Upper lobe of left lung (tissue), 6 donors: ENCODE measurements at regions not wholly inside any gene's neighbourhood (a gene's known extent, or its start where the extent isn't known, plus 50 kb on each side); places are given as distances from the start of the nearest gene placed in this dataset.

ENCODE experiments used
- ATAC-seq, 2 donors: fragments of 200-7000 bp; cut with Tn5 transposase; one replicate each; pipeline ENCODE4 v1.9.1; 2022; ENCODE audit warnings: mild to moderate bottlenecking in 2 of 2, moderate library complexity in 2 of 2; ENCODE audit not compliant: low FRiP score in 2 of 2
- DNase-seq, 2 donors: peaks; one replicate each; pipeline ENCODE4 v3.0.0-alpha.2; 2019 to 2020
- H3K27ac ChIP-seq, 4 donors: fragments of 200-600 bp; sonication (generic); one replicate each; pipeline ENCODE4 v1.5.1; 2016 to 2019
- H3K27me3 ChIP-seq, 4 donors: fragments of 200-600 bp; sonication (generic); one replicate each; pipeline ENCODE4 v1.5.1; 2017 to 2019
- H3K36me3 ChIP-seq, 4 donors: fragments of 200-600 bp; sonication (generic); one replicate each; pipeline ENCODE4 v1.5.1; 2016 to 2019
- H3K4me1 ChIP-seq, 4 donors: fragments of 200-600 bp; sonication (generic); one replicate each; pipeline ENCODE4 v1.5.1; 2018 to 2019
- H3K4me3 ChIP-seq, 4 donors: fragments of 200-600 bp; sonication (generic); one replicate each; pipeline ENCODE4 v1.5.1; 2017 to 2019; ENCODE audit warnings: mild to moderate bottlenecking in 2 of 4, moderate library complexity in 1 of 4
- H3K9me3 ChIP-seq, 4 donors: fragments of 200-600 bp; sonication (generic); one replicate each; pipeline ENCODE4 v1.5.1; 2018 to 2019
- CTCF ChIP-seq, 6 experiments: fragments of 450-650 bp in 4 of 6; fragments of 200-600 bp in 2 of 6; sonication (generic) in 2 of 6; IDR thresholded peaks; one replicate each; pipeline ENCODE4 v1.5.1; 2016 to 2019; ENCODE audit warnings: antibody characterized with exemption in 6 of 6
- EP300 ChIP-seq, 4 donors: sonication (generic); formaldehyde crosslinking; IDR thresholded peaks; one replicate each; pipeline ENCODE4 v1.5.1; 2017; ENCODE audit warnings: antibody characterized with exemption in 4 of 4, control low read depth in 2 of 4
- POLR2A ChIP-seq, 4 donors: fragments of 450-650 bp; IDR thresholded peaks; one replicate each; pipeline ENCODE4 v1.5.1; 2016 to 2017; ENCODE audit warnings: antibody characterized with exemption in 4 of 4, mild to moderate bottlenecking in 2 of 4
- POLR2AphosphoS5 ChIP-seq, 2 donors: sonication (generic); formaldehyde crosslinking; IDR thresholded peaks; one replicate each; pipeline ENCODE4 v1.5.1; 2017; ENCODE audit warnings: antibody characterized with exemption in 2 of 2
- WGBS, 2 donors: methylation state at CpG; one replicate each; pipeline ENCODE4 v1.1.5; 2017 to 2018; 5-methylcytosine and 5-hydroxymethylcytosine counted together
- donor health status: DM: no; HTN: no; CAD: no; lungs with moderate emphysema.
- donor health status: DM: no; HTN: yes; CAD: no; lungs with severe emphysema.

DNA sequence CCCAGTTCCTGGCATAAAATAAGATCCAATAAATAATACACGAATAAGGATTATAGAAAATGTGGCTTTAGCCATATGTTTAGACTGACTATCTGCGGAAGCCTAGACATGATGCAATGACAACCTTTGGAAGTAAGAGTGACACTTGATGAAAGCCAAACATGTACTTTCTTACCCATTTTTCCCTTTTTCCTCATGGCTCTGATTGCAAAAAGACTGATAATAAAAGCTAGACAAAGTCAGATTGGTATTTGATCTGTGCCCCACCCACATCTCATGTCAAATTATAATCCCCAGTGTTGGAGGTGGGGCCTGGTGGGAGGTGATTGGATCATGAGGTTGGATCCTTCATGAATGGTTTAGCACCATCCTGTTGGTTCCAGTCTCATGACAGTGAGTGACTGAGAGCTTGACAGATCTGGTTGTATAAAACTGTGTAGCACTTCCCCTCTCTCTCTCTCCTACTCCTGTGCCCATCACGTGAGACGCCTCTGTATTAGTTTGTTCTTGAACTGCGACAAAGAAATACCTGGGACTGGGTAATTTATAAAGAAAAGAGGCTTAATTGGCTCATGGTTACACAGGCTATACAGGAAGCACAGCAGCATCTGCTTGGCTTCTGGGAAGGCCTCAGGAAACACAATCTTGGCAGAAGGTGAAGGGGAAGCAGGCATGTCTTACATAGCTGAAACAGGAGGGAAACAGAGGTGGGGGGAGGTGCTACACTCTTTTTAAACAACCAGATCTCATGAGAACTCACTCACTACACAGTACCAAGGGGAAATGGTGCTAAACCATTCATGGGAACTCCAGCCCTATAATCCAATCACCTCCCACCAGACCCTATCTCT is 243.4 kb upstream of the PIK3R1 start:
- peak in 1 of 2 donors; percentile 31 for ATAC-seq
- H3K27me3 ChIP-seq, result no peaks in the 10 kb centered on the region
- 30 to 51% methylated on average over 5 of the region's 5 CpGs for WGBS, 2 donors
- H3K36me3 ChIP-seq, result no peaks in the 10 kb centered on the region
- peaks cover 18 to 24% (median 22%) of the 10 kb centered on the region in 4 donors for H3K4me1 ChIP-seq
- H3K4me3 ChIP-seq, result no peak overlapping the region
- DNase-seq, result peak in 1 of 2 donors; percentile 29
- H3K9me3 ChIP-seq, result no peaks in the 10 kb centered on the region
- no peak for TF ChIP-seq POLR2A (IDR thresholded peaks at IDR 0.05)
- peak in 1 of 2 donors; percentile 64 for TF ChIP-seq POLR2AphosphoS5 (IDR thresholded peaks at IDR 0.05)
- H3K27ac ChIP-seq, result peak overlapping the region; percentile 42 to 73 (median 64)

GRCh38 chr5:67971223-67971830 is 244.2 kb upstream of the PIK3R1 start:
- no peaks in the 10 kb centered on the region for H3K27me3 ChIP-seq
- peak overlapping the region; percentile 42 to 73 (median 64) for H3K27ac ChIP-seq
- peak in 1 of 2 donors; percentile 63 for TF ChIP-seq POLR2AphosphoS5 (IDR thresholded peaks at IDR 0.05)
- no peak for TF ChIP-seq POLR2A (IDR thresholded peaks at IDR 0.05)
- peak in 2 of 4 donors; percentile 41 to 81 for TF ChIP-seq EP300 (IDR thresholded peaks at IDR 0.05)
- TF ChIP-seq CTCF (IDR thresholded peaks at IDR 0.05), result no peak
- H3K4me3 ChIP-seq, result no peak overlapping the region
- H3K4me1 ChIP-seq, result peaks cover 18 to 20% (median 19%) of the 10 kb centered on the region in 4 donors
- no peaks in the 10 kb centered on the region for H3K36me3 ChIP-seq
- no peaks in the 10 kb centered on the region for H3K9me3 ChIP-seq
- DNase-seq (no peak), ATAC-seq (peak in 1 of 2 donors; percentile 89)
- WGBS, 2 donors, result 28 to 30% methylated on average over 4 of the region's 4 CpGs

GRCh38 chr5:67969631-67970030 is 245.9 kb upstream of the PIK3R1 start:
- H3K4me1 ChIP-seq, result peaks cover 18 to 20% (median 19%) of the 10 kb centered on the region in 4 donors
- no peaks in the 10 kb centered on the region for H3K36me3 ChIP-seq
- no peaks in the 10 kb centered on the region for H3K9me3 ChIP-seq
- ATAC-seq, result no peak
- 72 to 95% methylated on average over 2 of the region's 2 CpGs for WGBS, 2 donors
- H3K27me3 ChIP-seq, result no peaks in the 10 kb centered on the region
- H3K27ac ChIP-seq, result no peak overlapping the region
- no peak overlapping the region for H3K4me3 ChIP-seq
- DNase-seq, result no peak
- TF ChIP-seq CTCF (IDR thresholded peaks at IDR 0.05), result no peak
- TF ChIP-seq EP300 (IDR thresholded peaks at IDR 0.05), result no peak
- no peak for TF ChIP-seq POLR2AphosphoS5 (IDR thresholded peaks at IDR 0.05)
- no peak for TF ChIP-seq POLR2A (IDR thresholded peaks at IDR 0.05)

DNA sequence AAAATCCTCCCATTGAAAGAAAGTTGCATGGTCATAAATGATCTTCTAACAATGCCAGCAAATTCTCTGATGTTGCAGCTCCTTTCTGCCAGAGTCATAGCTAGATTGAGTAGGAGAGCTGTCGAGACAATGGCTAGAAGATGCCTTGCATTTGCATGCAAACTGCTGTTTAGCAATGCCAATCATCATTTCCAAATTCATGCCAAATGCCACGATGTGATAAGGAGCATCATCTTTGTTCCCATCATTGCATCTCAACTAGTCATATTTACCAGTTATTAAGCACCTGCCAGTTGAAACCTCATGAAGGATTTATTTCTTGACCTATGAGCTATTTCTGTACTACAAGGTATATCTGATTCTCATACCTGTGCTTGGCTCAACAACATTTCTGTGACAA is 246.4 kb upstream of the PIK3R1 start:
- no peak overlapping the region for H3K27ac ChIP-seq
- no peaks in the 10 kb centered on the region for H3K27me3 ChIP-seq
- H3K4me3 ChIP-seq, result no peak overlapping the region
- TF ChIP-seq POLR2AphosphoS5 (IDR thresholded peaks at IDR 0.05), result no peak
- no peak for TF ChIP-seq POLR2A (IDR thresholded peaks at IDR 0.05)
- TF ChIP-seq EP300 (IDR thresholded peaks at IDR 0.05), result no peak
- no peak for TF ChIP-seq CTCF (IDR thresholded peaks at IDR 0.05)
- H3K4me1 ChIP-seq, result peaks cover 18 to 20% (median 19%) of the 10 kb centered on the region in 4 donors
- ATAC-seq, result no peak
- 69 to 83% methylated on average over 2 of the region's 2 CpGs for WGBS, 2 donors
- H3K9me3 ChIP-seq, result no peaks in the 10 kb centered on the region
- H3K36me3 ChIP-seq, result no peaks in the 10 kb centered on the region
- DNase-seq, result no peak

GRCh38 chr5:67966712-67967111 is 248.8 kb upstream of the PIK3R1 start:
- 100% methylated on average over 1 of the region's 1 CpG for WGBS, 2 donors
- Histone ChIP-seq H3K4me1 (peaks cover 6 to 11% (median 9%) of the 10 kb centered on the region in 4 donors), H3K27ac (no peak overlapping the region), H3K9me3 (no peaks in the 10 kb centered on the region), H3K36me3 (no peaks in the 10 kb centered on the region), H3K4me3 (no peak overlapping the region), H3K27me3 (no peaks in the 10 kb centered on the region)
- TF ChIP-seq CTCF (IDR thresholded peaks at IDR 0.05) (no peak), POLR2AphosphoS5 (IDR thresholded peaks at IDR 0.05) (no peak), EP300 (IDR thresholded peaks at IDR 0.05) (no peak), POLR2A (IDR thresholded peaks at IDR 0.05) (no peak)
- ATAC-seq, result no peak
- DNase-seq, result no peak
